ENCODE measurements at regions not wholly inside any gene's neighbourhood (a gene's known extent, or its start where the extent isn't known, plus 50 kb on each side); places are given as distances from the start of the nearest gene placed in this dataset.
"Not testable (repeated sequence)": the region's sequence is repeated elsewhere in the genome, so short reads cannot be mapped to it uniquely, and the experiment has no call there.

DNA sequence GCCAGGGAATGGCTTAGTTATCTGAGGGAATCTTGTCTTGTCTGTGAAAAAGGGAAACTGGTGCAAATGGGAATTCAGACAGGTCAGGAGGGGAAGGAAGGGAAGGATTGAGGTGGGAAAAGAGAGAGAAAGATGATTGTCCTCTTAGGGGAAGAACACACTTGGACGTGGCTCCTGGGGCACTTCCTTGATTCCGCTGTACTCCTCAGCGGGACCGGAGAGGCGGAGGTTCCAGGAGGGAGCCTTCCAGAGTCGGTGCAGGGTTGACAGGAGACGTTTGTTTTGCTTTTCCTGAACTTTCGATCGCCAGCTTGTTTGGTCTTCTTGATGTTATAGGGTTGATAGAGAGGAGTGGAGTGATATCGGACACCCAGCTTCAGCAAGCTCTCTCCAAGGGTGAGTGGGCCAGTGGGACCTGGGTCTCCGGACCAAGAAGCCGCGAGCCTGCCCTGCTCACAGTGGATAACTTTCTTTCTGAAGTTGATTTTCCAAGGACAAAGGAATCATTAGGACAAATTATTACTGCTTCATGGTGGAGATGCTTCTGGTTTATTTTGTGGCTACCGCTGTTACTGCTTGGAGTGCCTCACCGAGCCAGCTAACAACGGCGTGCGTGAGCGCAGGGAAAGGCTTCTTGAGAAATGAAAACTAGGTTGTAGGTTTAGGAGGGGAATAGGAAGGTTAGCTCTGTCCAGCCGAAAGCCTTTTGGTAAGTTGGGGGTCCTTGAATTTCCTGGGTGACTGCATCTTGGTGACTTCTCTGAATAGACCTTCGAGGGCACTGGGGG, 52.4 kb upstream of the APOD start:
- intact Hi-C loops (cut with DNase I, micrococcal nuclease), result not testable (repeated sequence)
- DNase-seq, result peak; percentile 59 to 67
- peak; percentile 34 for ATAC-seq

DNA sequence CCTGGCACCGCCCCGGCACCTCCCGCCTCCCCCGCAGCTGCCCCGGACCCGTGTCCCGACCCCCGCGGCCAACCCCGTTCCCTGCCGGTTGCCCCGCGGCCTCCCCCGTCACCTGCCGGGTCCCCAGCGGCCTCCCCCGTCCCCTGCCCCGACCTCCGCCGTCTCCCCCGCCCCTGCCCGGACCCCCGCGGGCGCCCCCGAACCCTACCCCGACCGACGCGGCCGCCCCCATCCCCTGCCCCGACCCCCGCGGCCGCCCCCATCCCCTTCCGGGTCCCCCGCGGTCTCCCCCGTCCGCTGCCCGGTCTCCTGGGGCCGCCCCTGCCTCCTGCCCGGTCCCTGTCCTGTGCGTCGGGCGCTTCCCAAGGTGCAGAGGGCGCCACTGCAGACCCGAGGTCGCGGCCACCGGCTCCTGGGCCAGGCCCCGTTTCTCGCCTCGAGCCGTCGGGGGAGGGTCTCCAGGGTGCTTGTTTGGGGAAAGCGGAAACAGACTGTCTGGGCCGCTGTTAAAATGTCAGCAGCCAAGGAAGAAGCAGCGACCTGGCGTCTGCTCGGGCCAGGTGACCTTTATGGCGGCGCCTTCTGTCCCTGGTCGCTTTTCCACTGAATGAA, 51.6 kb upstream of the APOD start:
- intact Hi-C loops (cut with DNase I, micrococcal nuclease); DNase-seq: not testable (repeated sequence)
- peak; percentile 12 for ATAC-seq

DNA sequence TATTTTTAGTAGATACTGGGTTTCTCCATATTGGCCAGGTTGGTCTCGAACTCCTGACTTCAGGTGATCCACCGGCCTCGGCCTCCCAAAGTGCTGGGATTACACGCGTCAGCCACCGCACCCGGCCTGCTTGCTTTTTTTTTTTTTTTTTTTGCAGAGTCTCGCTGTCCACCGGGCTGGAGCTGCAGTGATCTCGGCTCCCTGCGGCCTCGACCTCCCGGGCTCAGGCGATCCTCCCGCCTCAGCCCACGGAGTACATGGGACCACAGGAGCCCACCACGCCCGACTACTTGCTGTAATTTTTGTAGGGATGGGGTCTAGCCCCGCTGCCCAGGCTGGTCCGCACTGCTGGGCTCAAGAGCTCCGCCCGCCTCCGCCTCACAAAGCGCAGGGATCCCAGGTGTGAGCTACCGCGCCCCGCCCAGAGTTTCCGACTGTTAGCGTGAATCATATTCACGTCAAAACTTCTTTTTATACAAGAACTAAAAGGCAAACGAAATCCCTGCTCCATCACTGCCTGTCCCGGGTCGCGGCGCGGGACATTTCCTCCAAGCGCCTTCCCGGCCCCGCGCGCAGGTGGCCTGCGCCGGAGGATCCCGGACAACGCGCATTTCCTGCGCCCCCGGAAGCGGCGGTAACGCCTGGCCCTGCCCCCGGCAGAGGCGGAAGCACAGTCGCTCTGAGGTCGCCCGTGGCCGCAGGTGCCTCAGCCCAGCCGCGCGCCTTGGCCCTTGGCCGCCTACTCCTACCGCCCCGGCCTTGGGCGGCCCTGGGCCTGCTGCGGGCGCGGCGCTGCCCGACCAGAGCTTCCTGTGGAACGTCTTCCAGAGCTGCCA, 50.9 kb upstream of the APOD start:
- ATAC-seq, result peak; percentile 94
- DNase-seq, result peak in 1 of 2 donors; percentile 68
- intact Hi-C loops (cut with DNase I, micrococcal nuclease), result not testable (repeated sequence)

Data from left colon (tissue), 2 donors.